Astrocyte (in vitro differentiated cells and primary cell): ENCODE measurements at regions not wholly inside any gene's neighbourhood (a gene's known extent, or its start where the extent isn't known, plus 50 kb on each side); places are given as distances from the start of the nearest gene placed in this dataset.

Experiments
- DNase-seq: peaks from one replicate; pipeline ENCODE4 v3.0.0-alpha.2; 2010; ENCODE audit warnings: low read depth
- FAIRE-seq: peaks from 2 replicates; lab custom pipeline; 2011; peaks lifted over from hg19 to GRCh38; lab: Jason Lieb, UNC
- H2AFZ ChIP-seq: 2 replicates; pipeline ENCODE4 v1.6.0; 2012; ENCODE audit warnings: low read depth, low read length, inconsistent platforms
- H3K27ac ChIP-seq: 2 replicates; pipeline ENCODE4 v1.5.1; 2011; ENCODE audit warnings: low read depth, low read length, inconsistent platforms
- H3K27me3 ChIP-seq: 2 replicates; pipeline ENCODE4 v1.6.0; 2011; ENCODE audit warnings: low read length, inconsistent platforms; ENCODE audit not compliant: insufficient read depth
- H3K36me3 ChIP-seq: 2 replicates; pipeline ENCODE4 v1.5.1; 2011; ENCODE audit warnings: low read length, inconsistent platforms; ENCODE audit not compliant: insufficient read depth
- H3K4me1 ChIP-seq: 2 replicates; pipeline ENCODE4 v1.5.1; 2011; ENCODE audit warnings: low read length, inconsistent platforms; ENCODE audit not compliant: insufficient read depth
- H3K4me2 ChIP-seq: 2 replicates; pipeline ENCODE4 v1.6.0; 2012; ENCODE audit warnings: low read length, inconsistent platforms
- H3K4me3 ChIP-seq: 2 replicates; pipeline ENCODE4 v1.5.1; 2011; ENCODE audit warnings: low read depth, mild to moderate bottlenecking, low read length, inconsistent platforms; ENCODE audit not compliant: insufficient read depth
- H3K79me2 ChIP-seq: 2 replicates; pipeline ENCODE4 v1.6.0; 2012; ENCODE audit warnings: mild to moderate bottlenecking, low read length, inconsistent platforms; ENCODE audit not compliant: insufficient read depth
- H3K9ac ChIP-seq: 2 replicates; pipeline ENCODE4 v1.6.0; 2012; ENCODE audit warnings: mild to moderate bottlenecking, low read length, inconsistent platforms
- H3K9me3 ChIP-seq: 2 replicates; pipeline ENCODE4 v1.5.1; 2012; ENCODE audit warnings: low read depth, mild to moderate bottlenecking, low read length, inconsistent platforms; ENCODE audit not compliant: insufficient read depth
- H4K20me1 ChIP-seq: 2 replicates; pipeline ENCODE4 v1.6.0; 2012; ENCODE audit warnings: low read length, inconsistent platforms; ENCODE audit not compliant: insufficient read depth
- H3K27ac Mint-ChIP-seq: one replicate; pipeline ENCODE4 v1.8.0; 2021; ENCODE audit warnings: mild to moderate bottlenecking, mixed read lengths; ENCODE audit not compliant: unreplicated experiment
- H3K27me3 Mint-ChIP-seq: one replicate; pipeline ENCODE4 v1.8.0; 2021; ENCODE audit warnings: low read depth, mixed read lengths; ENCODE audit not compliant: unreplicated experiment
- H3K36me3 Mint-ChIP-seq: one replicate; pipeline ENCODE4 v1.8.0; 2021; ENCODE audit warnings: low read depth, mixed read lengths; ENCODE audit not compliant: unreplicated experiment
- H3K4me1 Mint-ChIP-seq: one replicate; pipeline ENCODE4 v1.8.0; 2021; ENCODE audit warnings: low read depth, mixed read lengths; ENCODE audit not compliant: unreplicated experiment
- H3K4me3 Mint-ChIP-seq: one replicate; pipeline ENCODE4 v1.8.0; 2021; ENCODE audit warnings: mild to moderate bottlenecking, moderate library complexity, mixed read lengths; ENCODE audit not compliant: unreplicated experiment
- H3K9me3 Mint-ChIP-seq: one replicate; pipeline ENCODE4 v1.8.0; 2021; ENCODE audit warnings: mild to moderate bottlenecking, mixed read lengths; ENCODE audit not compliant: unreplicated experiment
- EZH2 ChIP-seq: IDR thresholded peaks from 2 replicates; pipeline ENCODE4 v1.6.1; 2012; ENCODE audit warnings: mild to moderate bottlenecking, low read length, inconsistent platforms; ENCODE audit not compliant: insufficient read depth
- TF ChIP-seq, protein P1 (sequence below): IDR thresholded peaks from 2 replicates; pipeline ENCODE4 v1.5.1; 2011; ENCODE audit warnings: low read depth, mild to moderate bottlenecking, inconsistent platforms, low read length, moderate library complexity; ENCODE audit not compliant: insufficient read depth

DNA sequence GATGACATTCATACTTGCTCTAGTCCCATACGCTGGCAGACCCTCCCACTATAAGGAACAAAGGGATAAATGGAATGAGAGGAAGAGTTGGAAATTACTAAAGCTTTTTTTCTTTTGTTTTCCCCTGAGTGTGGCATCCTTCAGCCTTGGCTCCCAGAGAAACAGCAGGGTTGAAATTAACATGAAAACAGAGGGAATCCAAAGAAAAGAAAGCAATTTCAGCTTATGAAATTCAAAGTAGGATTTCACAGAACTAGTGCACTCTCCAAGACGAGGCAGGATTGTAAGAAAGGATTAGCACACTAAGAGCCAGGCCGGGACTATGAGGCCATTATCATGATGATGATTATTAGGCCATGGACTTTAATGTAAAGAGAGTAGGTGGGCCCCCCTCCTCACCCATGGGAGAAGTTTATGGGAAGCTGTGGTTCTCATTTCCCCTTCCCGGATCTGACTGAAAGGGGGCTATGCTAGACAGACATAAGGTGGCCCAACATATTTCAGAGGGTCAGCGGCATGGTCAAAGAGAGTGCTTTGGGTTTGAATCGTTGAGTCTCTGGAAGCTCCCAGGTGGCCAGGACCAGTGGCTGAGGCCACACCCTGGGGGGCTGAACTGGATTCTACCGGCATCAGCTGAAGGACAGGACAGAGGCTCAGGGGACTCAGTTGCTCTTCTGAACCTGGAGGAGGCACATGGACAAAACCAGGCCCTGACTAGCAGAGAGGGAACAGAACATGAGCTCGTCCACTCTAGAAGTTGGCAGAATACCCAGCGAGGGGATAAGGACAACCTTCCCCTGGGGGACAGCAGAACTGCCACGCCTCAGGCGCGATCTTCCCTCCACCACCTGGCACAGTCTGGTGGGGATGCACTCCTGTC is 100.1 kb upstream of the ARL4C start:
- no peak overlapping the region for H3K4me2 ChIP-seq
- no peak for TF ChIP-seq EZH2
- TF ChIP-seq, protein P1, sequence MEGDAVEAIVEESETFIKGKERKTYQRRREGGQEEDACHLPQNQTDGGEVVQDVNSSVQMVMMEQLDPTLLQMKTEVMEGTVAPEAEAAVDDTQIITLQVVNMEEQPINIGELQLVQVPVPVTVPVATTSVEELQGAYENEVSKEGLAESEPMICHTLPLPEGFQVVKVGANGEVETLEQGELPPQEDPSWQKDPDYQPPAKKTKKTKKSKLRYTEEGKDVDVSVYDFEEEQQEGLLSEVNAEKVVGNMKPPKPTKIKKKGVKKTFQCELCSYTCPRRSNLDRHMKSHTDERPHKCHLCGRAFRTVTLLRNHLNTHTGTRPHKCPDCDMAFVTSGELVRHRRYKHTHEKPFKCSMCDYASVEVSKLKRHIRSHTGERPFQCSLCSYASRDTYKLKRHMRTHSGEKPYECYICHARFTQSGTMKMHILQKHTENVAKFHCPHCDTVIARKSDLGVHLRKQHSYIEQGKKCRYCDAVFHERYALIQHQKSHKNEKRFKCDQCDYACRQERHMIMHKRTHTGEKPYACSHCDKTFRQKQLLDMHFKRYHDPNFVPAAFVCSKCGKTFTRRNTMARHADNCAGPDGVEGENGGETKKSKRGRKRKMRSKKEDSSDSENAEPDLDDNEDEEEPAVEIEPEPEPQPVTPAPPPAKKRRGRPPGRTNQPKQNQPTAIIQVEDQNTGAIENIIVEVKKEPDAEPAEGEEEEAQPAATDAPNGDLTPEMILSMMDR = no peak

DNA sequence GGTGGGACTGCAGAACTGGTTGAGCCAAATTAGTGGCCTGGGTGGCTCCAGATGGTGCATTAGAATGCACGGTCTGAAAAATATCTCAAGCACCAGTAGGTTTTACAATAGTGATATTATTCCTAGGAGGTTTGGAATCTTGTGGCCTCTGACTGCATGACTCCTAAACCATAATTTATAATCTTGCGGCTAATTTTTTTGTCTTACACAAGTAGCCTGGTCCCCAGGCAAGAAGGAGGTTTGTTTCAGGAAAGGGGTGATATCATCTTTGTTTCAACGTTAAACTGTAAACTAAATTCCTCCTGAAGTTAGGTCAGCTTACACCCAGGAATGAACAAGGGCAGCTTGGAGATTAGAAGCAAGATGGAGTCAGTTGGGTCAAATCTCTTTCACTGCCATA is 98.9 kb upstream of the ARL4C start:
- H3K36me3 ChIP-seq = no peaks in the 10 kb centered on the region
- H3K4me1 ChIP-seq = no peaks in the 10 kb centered on the region
- no peak overlapping the region for H3K27ac ChIP-seq
- peaks cover 6% of the 10 kb centered on the region for H3K27me3 Mint-ChIP-seq
- no peak overlapping the region for H3K4me3 ChIP-seq
- H3K4me1 Mint-ChIP-seq = peaks cover 8% of the 10 kb centered on the region
- H3K9ac ChIP-seq = no peak overlapping the region
- no peaks in the 10 kb centered on the region for H3K27me3 ChIP-seq
- no peaks in the 10 kb centered on the region for H3K36me3 Mint-ChIP-seq
- no peak overlapping the region for H3K4me3 Mint-ChIP-seq
- H3K79me2 ChIP-seq = no peaks in the 10 kb centered on the region
- FAIRE-seq (no peak), DNase-seq (peak; percentile 96)
- H4K20me1 ChIP-seq = no peaks in the 10 kb centered on the region
- TF ChIP-seq EZH2 = no peak
- no peaks in the 10 kb centered on the region for H3K9me3 ChIP-seq
- no peak overlapping the region for H3K4me2 ChIP-seq
- no peak overlapping the region for H2AFZ ChIP-seq
- no peak overlapping the region for H3K27ac Mint-ChIP-seq
- peaks cover 6% of the 10 kb centered on the region for H3K9me3 Mint-ChIP-seq

More for the DNA sequence above, 100.1 kb upstream of the ARL4C start:
- FAIRE-seq (no peak), DNase-seq (no peak)
- no peaks in the 10 kb centered on the region for H3K27me3 ChIP-seq
- no peak overlapping the region for H3K27ac Mint-ChIP-seq
- H2AFZ ChIP-seq = no peak overlapping the region
- peaks cover 6% of the 10 kb centered on the region for H3K9me3 Mint-ChIP-seq
- no peaks in the 10 kb centered on the region for H3K79me2 ChIP-seq
- no peaks in the 10 kb centered on the region for H4K20me1 ChIP-seq
- no peaks in the 10 kb centered on the region for H3K36me3 Mint-ChIP-seq
- no peaks in the 10 kb centered on the region for H3K4me1 ChIP-seq
- no peak overlapping the region for H3K4me3 ChIP-seq
- peaks cover 10% of the 10 kb centered on the region for H3K27me3 Mint-ChIP-seq
- no peaks in the 10 kb centered on the region for H3K9me3 ChIP-seq
- peaks cover 8% of the 10 kb centered on the region for H3K4me1 Mint-ChIP-seq
- H3K9ac ChIP-seq = no peak overlapping the region
- no peaks in the 10 kb centered on the region for H3K36me3 ChIP-seq
- H3K27ac ChIP-seq = no peak overlapping the region
- H3K4me3 Mint-ChIP-seq = no peak overlapping the region

DNA sequence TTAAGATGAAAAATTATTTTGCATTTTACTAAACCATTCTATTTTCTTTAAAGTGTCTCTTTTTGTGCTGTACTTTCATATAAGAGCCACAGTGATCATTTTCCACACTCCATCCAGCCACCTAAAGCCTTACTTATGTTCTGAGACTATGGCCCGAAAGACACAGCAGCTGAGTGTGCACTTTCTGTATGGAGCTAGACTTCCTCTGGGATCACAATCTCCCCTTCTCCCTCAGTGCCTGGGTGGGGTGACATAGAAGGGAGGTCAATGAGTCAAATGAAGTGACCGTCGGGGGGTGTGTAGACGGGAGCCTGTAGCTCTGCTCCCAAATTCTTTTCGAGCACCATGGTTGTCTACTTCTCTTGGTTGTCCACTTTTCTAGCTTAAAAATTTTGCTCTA is 97.8 kb upstream of the ARL4C start:
- H3K27ac Mint-ChIP-seq = no peak overlapping the region
- no peaks in the 10 kb centered on the region for H3K27me3 ChIP-seq
- FAIRE-seq = no peak

More for the DNA sequence above, 97.8 kb upstream of the ARL4C start:
- Mint-ChIP-seq H3K9me3 (peaks cover 6% of the 10 kb centered on the region), H3K4me1 (peaks cover 8% of the 10 kb centered on the region), H3K27me3 (peaks cover 11% of the 10 kb centered on the region), H3K36me3 (no peaks in the 10 kb centered on the region), H3K4me3 (no peak overlapping the region)
- Histone ChIP-seq H3K4me3 (no peak overlapping the region), H3K79me2 (no peaks in the 10 kb centered on the region), H3K4me1 (no peaks in the 10 kb centered on the region), H3K9me3 (no peaks in the 10 kb centered on the region), H3K27ac (no peak overlapping the region), H3K36me3 (no peaks in the 10 kb centered on the region), H2AFZ (no peak overlapping the region), H3K9ac (no peak overlapping the region), H4K20me1 (no peaks in the 10 kb centered on the region), H3K4me2 (no peak overlapping the region)
- DNase-seq = no peak
- TF ChIP-seq, protein P1 = no peak
- TF ChIP-seq EZH2 = no peak
